ENCODE measurements at regions not wholly inside any gene's neighbourhood (a gene's known extent, or its start where the extent isn't known, plus 50 kb on each side); places are given as distances from the start of the nearest gene placed in this dataset.

GRCh38 chr2:160634436-160634835, 140.8 kb upstream of the RBMS1 start:
- no peak for DNase-seq

- DNase-seq: no peak
These were observed 141.9 kb upstream of the RBMS1 start for GRCh38 chr2:160635488-160635887.

- no peak for DNase-seq
These were observed 145.9 kb upstream of the RBMS1 start for GRCh38 chr2:160639472-160639871.

GRCh38 chr2:160646684-160647444, 153.3 kb upstream of the RBMS1 start:
- no peak for DNase-seq

GRCh38 chr2:160647967-160648685, 154.5 kb upstream of the RBMS1 start:
- DNase-seq: no peak

GRCh38 chr2:160649698-160650097, 156.1 kb upstream of the RBMS1 start:
- DNase-seq: no peak

GRCh38 chr2:160650196-160651118, 156.8 kb upstream of the RBMS1 start:
- no peak for DNase-seq

GRCh38 chr2:160651416-160652200, 158.0 kb upstream of the RBMS1 start:
- no peak for DNase-seq

- DNase-seq: no peak
These were observed 158.6 kb upstream of the RBMS1 start for GRCh38 chr2:160652236-160652635.

- DNase-seq: no peak
These were observed 163.6 kb upstream of the RBMS1 start for GRCh38 chr2:160657196-160657595.

- DNase-seq: no peak
These were observed 165.2 kb upstream of the RBMS1 start for GRCh38 chr2:160658851-160659250.

- DNase-seq: no peak
These were observed 167.1 kb upstream of the RBMS1 start for GRCh38 chr2:160660741-160661140.

- no peak for DNase-seq
These were observed 171.1 kb upstream of the RBMS1 start for GRCh38 chr2:160664603-160665140.

- DNase-seq: no peak
These were observed 172.8 kb upstream of the RBMS1 start for GRCh38 chr2:160666154-160667060.

- no peak for DNase-seq
These were observed 174.2 kb upstream of the RBMS1 start for GRCh38 chr2:160667811-160668210.

GRCh38 chr2:160670618-160671017, 177.0 kb upstream of the RBMS1 start:
- no peak for DNase-seq

GRCh38 chr2:160672211-160672610, 178.6 kb upstream of the RBMS1 start:
- DNase-seq: no peak

- peak; percentile 17 for DNase-seq
These were observed 180.6 kb upstream of the RBMS1 start for GRCh38 chr2:160674146-160674750.

GRCh38 chr2:160679686-160680085, 186.1 kb upstream of the RBMS1 start:
- no peak for DNase-seq

- DNase-seq: no peak
These were observed 186.7 kb upstream of the RBMS1 start for GRCh38 chr2:160680294-160680693.

- no peak for DNase-seq
These were observed 187.4 kb upstream of the RBMS1 start for GRCh38 chr2:160680974-160681373.
